Activated CD8-positive, alpha-beta memory T cell treated with anti-CD3 and anti-CD28 coated beads for 1 hour (primary cell): ENCODE measurements at regions not wholly inside any gene's neighbourhood (a gene's known extent, or its start where the extent isn't known, plus 50 kb on each side); places are given as distances from the start of the nearest gene placed in this dataset.

Experiments used
- DNase-seq, 2 donors: peaks; one replicate each; pipeline ENCODE4 v3.0.0-alpha.2; 2020; ENCODE audit warnings: low read depth in 1 of 2; ENCODE audit errors: extremely low read depth in 1 of 2

GRCh38 chr7:42625421-42625820 is 286.4 kb downstream of the C7orf25 start:
- no peak for DNase-seq

- no peak for DNase-seq
These were observed 287.4 kb downstream of the C7orf25 start for GRCh38 chr7:42624471-42624870.

GRCh38 chr7:42621543-42622219 is 290.2 kb downstream of the C7orf25 start:
- no peak for DNase-seq

- DNase-seq: no peak
These were observed 293.1 kb downstream of the C7orf25 start for GRCh38 chr7:42618651-42619360.

- DNase-seq: no peak
These were observed 293.9 kb downstream of the C7orf25 start for GRCh38 chr7:42617806-42618457.

- DNase-seq: no peak
These were observed 294.7 kb downstream of the C7orf25 start for GRCh38 chr7:42617071-42617765.

GRCh38 chr7:42614636-42615035 is 297.2 kb downstream of the C7orf25 start:
- DNase-seq: no peak

- DNase-seq: no peak
These were observed 299.9 kb downstream of the C7orf25 start for GRCh38 chr7:42611961-42612360.

GRCh38 chr7:42611289-42611928 is 300.5 kb downstream of the C7orf25 start:
- DNase-seq: no peak

GRCh38 chr7:42606193-42606905 is 305.5 kb downstream of the C7orf25 start:
- DNase-seq: no peak

- no peak for DNase-seq
These were observed 306.3 kb downstream of the C7orf25 start for GRCh38 chr7:42605406-42606192.

- no peak for DNase-seq
These were observed 308.4 kb downstream of the C7orf25 start for GRCh38 chr7:42603496-42603895.

GRCh38 chr7:42597300-42597699 is 314.6 kb downstream of the C7orf25 start:
- DNase-seq: no peak

GRCh38 chr7:42596737-42597136 is 315.1 kb downstream of the C7orf25 start:
- no peak for DNase-seq

GRCh38 chr7:42593860-42594259 is 318.0 kb downstream of the C7orf25 start:
- DNase-seq: no peak

GRCh38 chr7:42590771-42591310 is 321.0 kb downstream of the C7orf25 start:
- DNase-seq: no peak

- DNase-seq: no peak
These were observed 323.0 kb downstream of the C7orf25 start for GRCh38 chr7:42588876-42589275.

GRCh38 chr7:42587806-42588205 is 324.1 kb downstream of the C7orf25 start:
- DNase-seq: no peak

GRCh38 chr7:42580061-42580460 is 331.8 kb downstream of the C7orf25 start:
- no peak for DNase-seq
